ENCODE measurements at regions not wholly inside any gene's neighbourhood (a gene's known extent, or its start where the extent isn't known, plus 50 kb on each side); places are given as distances from the start of the nearest gene placed in this dataset.

DNA sequence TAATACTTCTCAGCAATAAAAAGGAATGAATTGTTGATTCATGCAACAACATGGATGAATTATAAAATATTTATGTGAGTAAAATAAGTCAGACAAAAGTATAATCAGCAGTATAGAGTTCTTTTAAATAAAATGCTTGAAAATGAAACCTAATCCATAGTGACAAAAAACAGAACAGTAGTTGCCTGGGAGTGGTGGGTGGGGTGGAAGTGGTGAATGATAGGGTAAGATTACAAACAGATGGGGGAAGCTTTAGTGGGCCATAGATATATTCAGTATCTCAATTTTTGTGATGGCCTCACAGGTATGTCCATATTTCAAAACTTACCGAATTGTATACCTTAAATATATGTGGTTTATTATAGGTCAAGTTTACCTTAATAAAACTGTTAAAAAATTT lies 124.9 kb upstream of the UBL3 start:
- TF ChIP-seq, protein P1, sequence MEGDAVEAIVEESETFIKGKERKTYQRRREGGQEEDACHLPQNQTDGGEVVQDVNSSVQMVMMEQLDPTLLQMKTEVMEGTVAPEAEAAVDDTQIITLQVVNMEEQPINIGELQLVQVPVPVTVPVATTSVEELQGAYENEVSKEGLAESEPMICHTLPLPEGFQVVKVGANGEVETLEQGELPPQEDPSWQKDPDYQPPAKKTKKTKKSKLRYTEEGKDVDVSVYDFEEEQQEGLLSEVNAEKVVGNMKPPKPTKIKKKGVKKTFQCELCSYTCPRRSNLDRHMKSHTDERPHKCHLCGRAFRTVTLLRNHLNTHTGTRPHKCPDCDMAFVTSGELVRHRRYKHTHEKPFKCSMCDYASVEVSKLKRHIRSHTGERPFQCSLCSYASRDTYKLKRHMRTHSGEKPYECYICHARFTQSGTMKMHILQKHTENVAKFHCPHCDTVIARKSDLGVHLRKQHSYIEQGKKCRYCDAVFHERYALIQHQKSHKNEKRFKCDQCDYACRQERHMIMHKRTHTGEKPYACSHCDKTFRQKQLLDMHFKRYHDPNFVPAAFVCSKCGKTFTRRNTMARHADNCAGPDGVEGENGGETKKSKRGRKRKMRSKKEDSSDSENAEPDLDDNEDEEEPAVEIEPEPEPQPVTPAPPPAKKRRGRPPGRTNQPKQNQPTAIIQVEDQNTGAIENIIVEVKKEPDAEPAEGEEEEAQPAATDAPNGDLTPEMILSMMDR (IDR thresholded peaks at IDR 0.05; ENCODE audit: insufficient read depth, low read depth, low read length, missing control alignments) = no peak
- DNase-seq (ENCODE audit: low read depth) = no peak
- no peak overlapping the region for H3K4me3 ChIP-seq (ENCODE audit: low read length)

DNA sequence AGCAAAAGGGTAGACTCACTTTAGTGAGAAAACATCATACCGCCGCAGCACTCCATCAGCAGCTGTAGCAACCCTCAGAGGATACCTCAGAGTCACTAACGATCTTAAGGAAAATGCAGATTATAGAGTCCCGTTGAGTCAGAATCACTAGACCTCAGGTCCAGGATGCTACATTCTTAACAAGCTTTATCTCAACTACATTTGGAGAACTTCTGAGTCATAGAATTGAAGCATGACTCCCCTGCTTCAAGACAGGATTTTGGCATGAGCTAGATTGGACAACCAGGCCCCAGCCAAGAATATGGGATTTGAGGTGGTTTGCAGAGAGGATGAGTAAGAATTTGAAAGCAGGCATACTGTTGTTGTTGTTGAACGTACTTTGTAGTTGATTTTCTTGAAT lies 118.9 kb upstream of the UBL3 start:
- TF ChIP-seq, protein P1 (IDR thresholded peaks at IDR 0.05; ENCODE audit: insufficient read depth, low read depth, low read length, missing control alignments) = no peak
- DNase-seq (ENCODE audit: low read depth) = peak; percentile 10
- no peak overlapping the region for H3K4me3 ChIP-seq (ENCODE audit: low read length)

DNA sequence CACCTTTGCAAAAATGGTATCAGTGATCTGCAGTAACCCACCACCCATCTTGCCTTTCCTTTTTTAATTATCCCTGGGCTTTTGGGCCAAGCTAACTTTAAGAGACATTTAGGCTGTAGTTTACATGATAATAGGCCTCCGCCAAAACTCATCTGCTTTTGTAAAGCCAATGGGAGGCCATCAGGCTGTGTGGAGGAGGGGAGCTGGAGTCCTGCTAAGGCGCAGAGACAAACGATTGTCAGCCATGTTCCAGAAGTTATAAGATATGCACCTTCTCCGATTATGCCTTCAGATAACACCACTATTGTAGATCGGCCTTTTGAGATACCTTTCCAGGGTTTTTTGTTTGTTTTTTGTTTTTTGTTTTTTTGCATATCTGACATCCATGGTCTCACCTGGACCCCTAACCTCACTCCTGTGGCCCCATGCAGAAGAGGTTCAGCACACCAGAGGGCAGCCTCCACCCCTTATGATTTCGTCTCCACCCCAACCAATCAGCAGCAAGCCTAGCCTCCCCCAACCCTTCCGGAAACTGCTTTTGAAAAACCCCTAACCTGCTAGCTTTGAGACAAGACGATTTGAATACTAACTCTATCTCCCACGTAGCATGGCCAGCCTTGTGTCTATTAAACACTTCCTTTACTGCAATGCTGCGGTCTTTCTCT lies 113.9 kb upstream of the UBL3 start:
- TF ChIP-seq, protein P1 (IDR thresholded peaks at IDR 0.05; ENCODE audit: insufficient read depth, low read depth, low read length, missing control alignments) = no peak
- no peak overlapping the region for H3K4me3 ChIP-seq (ENCODE audit: low read length)
- DNase-seq (ENCODE audit: low read depth) = no peak

DNA sequence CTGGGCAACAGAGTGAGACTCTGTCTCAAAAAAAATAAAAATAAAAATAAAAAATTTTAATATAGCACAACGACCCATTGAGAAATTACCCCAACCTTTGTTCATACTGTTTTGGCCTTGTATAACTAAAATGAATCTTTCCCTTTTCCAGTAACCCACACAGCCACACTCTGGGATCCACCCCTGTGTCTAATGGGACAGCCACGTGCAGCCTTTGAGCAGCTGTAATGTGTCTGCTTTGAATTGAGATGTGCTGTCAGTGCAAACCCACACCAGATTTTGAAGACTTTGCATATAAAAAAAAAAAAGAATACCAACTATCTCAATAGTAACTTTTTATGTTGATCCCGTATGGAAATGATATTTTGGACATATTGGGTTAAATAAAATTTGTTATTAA lies 112.7 kb upstream of the UBL3 start:
- no peak for DNase-seq (ENCODE audit: low read depth)
- H3K4me3 ChIP-seq (ENCODE audit: low read length) = no peak overlapping the region
- TF ChIP-seq, protein P1 (IDR thresholded peaks at IDR 0.05; ENCODE audit: insufficient read depth, low read depth, low read length, missing control alignments) = no peak

DNA sequence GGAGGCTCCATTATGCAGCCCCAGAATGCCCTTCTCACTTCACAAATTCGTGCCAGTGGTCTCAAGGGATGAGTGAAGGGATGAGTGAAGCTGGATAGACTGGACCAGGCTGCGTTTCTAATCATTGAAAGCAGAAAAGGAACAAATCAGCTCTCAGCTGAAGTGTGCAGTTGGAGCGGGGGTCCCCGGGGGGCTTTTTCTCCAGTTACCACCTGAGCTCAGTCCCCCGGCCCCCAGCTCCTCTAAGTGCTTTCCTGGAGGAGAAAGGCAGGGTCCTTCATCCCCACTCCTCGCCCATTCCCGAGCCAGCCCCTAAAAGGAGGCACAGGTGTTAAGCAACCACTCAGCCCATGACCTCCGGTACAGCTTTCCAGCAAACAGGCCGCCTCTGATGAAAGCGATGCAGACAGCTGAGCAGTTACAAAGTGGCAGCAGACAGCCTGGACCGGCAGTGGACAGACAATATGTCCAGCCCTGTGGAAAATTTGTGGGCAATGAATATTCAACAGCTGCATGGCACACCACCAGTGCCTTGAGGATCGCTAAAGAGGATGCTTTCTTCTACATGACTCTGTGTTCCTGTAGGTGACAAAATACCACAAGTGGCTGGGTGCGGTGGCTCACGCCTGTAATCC lies 110.7 kb upstream of the UBL3 start:
- no peak for DNase-seq (ENCODE audit: low read depth)
- H3K4me3 ChIP-seq (ENCODE audit: low read length) = no peak overlapping the region
- TF ChIP-seq, protein P1 (IDR thresholded peaks at IDR 0.05; ENCODE audit: insufficient read depth, low read depth, low read length, missing control alignments) = no peak

DNA sequence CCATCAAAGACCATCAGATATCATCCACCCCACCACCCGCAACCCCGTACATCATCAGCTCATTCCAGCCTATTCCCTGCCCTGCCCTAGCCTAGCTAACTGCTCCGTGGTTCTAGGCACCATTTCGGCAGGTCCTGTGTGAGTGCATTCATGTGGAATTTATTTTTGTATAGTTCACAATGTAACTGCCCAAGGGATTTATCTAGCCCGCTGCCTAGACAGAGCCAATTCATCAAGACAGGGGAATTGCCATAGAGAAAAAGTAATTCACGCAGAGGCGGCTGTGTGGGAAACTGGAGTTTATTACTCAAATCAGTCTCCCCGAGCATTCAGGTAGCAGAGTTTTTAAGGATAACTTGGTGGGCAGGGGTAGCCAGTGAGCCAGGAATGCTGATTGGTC lies 109.2 kb upstream of the UBL3 start:
- no peak for DNase-seq (ENCODE audit: low read depth)
- TF ChIP-seq, protein P1 (IDR thresholded peaks at IDR 0.05; ENCODE audit: insufficient read depth, low read depth, low read length, missing control alignments) = no peak
- H3K4me3 ChIP-seq (ENCODE audit: low read length) = no peak overlapping the region

DNA sequence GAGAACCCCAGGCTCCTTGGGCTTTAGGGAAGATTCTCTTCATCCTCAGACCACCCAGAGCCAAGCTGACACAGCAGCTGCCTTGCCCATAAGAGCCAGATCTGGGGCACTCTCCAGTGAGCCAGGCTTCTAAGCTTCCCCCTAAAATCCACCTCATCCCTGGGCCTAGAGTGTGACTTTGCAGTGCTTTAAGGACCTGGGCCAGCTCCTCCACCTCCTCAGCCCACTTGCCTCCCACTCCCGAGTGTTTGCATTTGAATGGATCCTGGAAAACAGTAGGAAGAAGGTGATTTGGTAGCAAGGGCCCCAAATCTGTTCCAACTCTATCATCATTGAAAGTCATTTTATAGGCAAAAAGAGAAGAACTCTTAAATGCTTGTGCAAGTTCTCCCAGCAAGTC lies 108.7 kb upstream of the UBL3 start:
- no peak overlapping the region for H3K4me3 ChIP-seq (ENCODE audit: low read length)
- TF ChIP-seq, protein P1 (IDR thresholded peaks at IDR 0.05; ENCODE audit: insufficient read depth, low read depth, low read length, missing control alignments) = no peak
- DNase-seq (ENCODE audit: low read depth) = no peak

All from epithelial cell of esophagus (primary cell).